OCI-LY1 (cell line): ENCODE measurements at regions not wholly inside any gene's neighbourhood (a gene's known extent, or its start where the extent isn't known, plus 50 kb on each side); places are given as distances from the start of the nearest gene placed in this dataset.

ENCODE experiments used
- H2AFZ ChIP-seq: fragments of 200-600 bp; sonication (generic), shearing (Covaris generic); 2 replicates; pipeline ENCODE4 v1.6.0; 2014; ENCODE audit warnings: antibody characterized with exemption, mild to moderate bottlenecking, low read length
- H3F3A ChIP-seq: fragments of 200-600 bp; sonication (generic), shearing (Covaris generic); 2 replicates; pipeline ENCODE4 v1.6.0; 2014; ENCODE audit warnings: mild to moderate bottlenecking, antibody characterized with exemption, low read length, moderate library complexity; ENCODE audit not compliant: insufficient read depth
- H3K27ac ChIP-seq: fragments of 200-600 bp; sonication (generic); 2 replicates; pipeline ENCODE4 v1.5.1; 2014; ENCODE audit warnings: low read length, mixed run types, mild to moderate bottlenecking, low read depth; ENCODE audit not compliant: poor library complexity, severe bottlenecking
- H3K27me3 ChIP-seq: fragments of 200-600 bp; sonication (generic); 2 replicates; pipeline ENCODE4 v1.6.0; 2014; ENCODE audit warnings: antibody characterized with exemption, mild to moderate bottlenecking, low read length, moderate library complexity; ENCODE audit not compliant: insufficient read depth
- H3K36me3 ChIP-seq: fragments of 200-600 bp; sonication (generic); 2 replicates; pipeline ENCODE4 v1.6.1; 2014; ENCODE audit warnings: mild to moderate bottlenecking, antibody characterized with exemption, low read length, moderate library complexity, mixed read lengths; ENCODE audit not compliant: insufficient read depth
- H3K4me1 ChIP-seq: fragments of 200-600 bp; sonication (generic); 2 replicates; pipeline ENCODE4 v1.5.1; 2014; ENCODE audit warnings: mild to moderate bottlenecking, low read length, moderate library complexity; ENCODE audit not compliant: insufficient read depth, severe bottlenecking
- H3K4me2 ChIP-seq: fragments of 200-600 bp; sonication (generic), shearing (Covaris generic); 2 replicates; pipeline ENCODE4 v1.6.1; 2014; ENCODE audit warnings: low read length
- H3K4me3 ChIP-seq: fragments of 200-600 bp; sonication (generic); 2 replicates; pipeline ENCODE4 v1.5.1; 2014; ENCODE audit warnings: low read length, low read depth, mild to moderate bottlenecking, mixed read lengths; ENCODE audit not compliant: poor library complexity, severe bottlenecking
- H3K79me2 ChIP-seq: fragments of 200-600 bp; shearing (Covaris generic); 2 replicates; pipeline ENCODE4 v1.6.1; 2016; ENCODE audit warnings: mixed run types, low read length, mixed read lengths; ENCODE audit not compliant: insufficient read depth
- H3K9ac ChIP-seq: fragments of 200-600 bp; sonication (generic), shearing (Covaris generic); 2 replicates; pipeline ENCODE4 v1.6.1; 2014; ENCODE audit warnings: mild to moderate bottlenecking, low read length, mixed read lengths
- H3K9me2 ChIP-seq: fragments of 200-600 bp; sonication (generic), shearing (Covaris generic); 2 replicates; pipeline ENCODE4 v1.6.1; 2014; ENCODE audit warnings: low read depth, mild to moderate bottlenecking, low read length, mixed read lengths
- H3K9me3 ChIP-seq: fragments of 200-600 bp; shearing (Covaris generic); 2 replicates; pipeline ENCODE4 v1.6.1; 2014; ENCODE audit warnings: low read length, mixed read lengths
- H4K20me1 ChIP-seq: fragments of 200-600 bp; sonication (generic), shearing (Covaris generic); 2 replicates; pipeline ENCODE4 v1.6.0; 2016; ENCODE audit warnings: mild to moderate bottlenecking, low read length; ENCODE audit not compliant: insufficient read depth
- EZH2 ChIP-seq: fragments of 200-600 bp; sonication (generic), shearing (Covaris generic); IDR thresholded peaks from 2 replicates; pipeline ENCODE4 v1.8.0; 2017; ENCODE audit warnings: borderline replicate concordance, mixed run types, mild to moderate bottlenecking, antibody characterized with exemption, low read length, moderate library complexity, mixed read lengths
- TF ChIP-seq, protein P1 (sequence below): fragments of 200-600 bp; sonication (generic), shearing (Covaris generic); IDR thresholded peaks from 2 replicates; pipeline ENCODE4 v1.5.1; 2017; ENCODE audit warnings: mild to moderate bottlenecking, antibody characterized with exemption, low read length, moderate library complexity, mixed read lengths

DNA sequence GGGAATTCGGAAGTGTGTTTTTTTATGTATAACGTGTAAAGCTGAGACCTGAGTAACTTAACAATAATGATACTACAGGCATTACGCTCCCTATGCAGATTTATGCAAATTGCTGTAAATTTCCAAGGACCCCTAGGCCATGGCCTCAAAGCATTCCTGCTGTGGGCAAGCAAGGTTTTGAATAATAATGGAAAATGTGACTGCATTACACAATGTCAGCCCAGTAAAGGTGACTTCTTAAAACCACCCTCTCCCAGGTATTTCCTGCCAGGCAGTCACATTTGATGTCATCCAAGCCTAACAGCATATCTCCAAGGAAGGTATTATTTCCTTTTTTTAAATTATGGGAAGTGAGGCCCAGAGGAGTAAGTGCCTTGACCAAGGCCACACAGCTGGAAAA lies 621.0 kb downstream of the BCL11B start:
- Histone ChIP-seq H3K27ac (no peak overlapping the region), H3K79me2 (no peaks in the 10 kb centered on the region), H3K9me3 (no peaks in the 10 kb centered on the region), H3K4me1 (no peaks in the 10 kb centered on the region), H3K4me2 (no peak overlapping the region), H4K20me1 (no peaks in the 10 kb centered on the region), H2AFZ (no peak overlapping the region), H3K27me3 (no peaks in the 10 kb centered on the region), H3K36me3 (no peaks in the 10 kb centered on the region), H3K9me2 (no peaks in the 10 kb centered on the region), H3K9ac (no peak overlapping the region), H3F3A (no peaks in the 10 kb centered on the region), H3K4me3 (no peak overlapping the region)
- no peak for TF ChIP-seq EZH2
- TF ChIP-seq, protein P1, sequence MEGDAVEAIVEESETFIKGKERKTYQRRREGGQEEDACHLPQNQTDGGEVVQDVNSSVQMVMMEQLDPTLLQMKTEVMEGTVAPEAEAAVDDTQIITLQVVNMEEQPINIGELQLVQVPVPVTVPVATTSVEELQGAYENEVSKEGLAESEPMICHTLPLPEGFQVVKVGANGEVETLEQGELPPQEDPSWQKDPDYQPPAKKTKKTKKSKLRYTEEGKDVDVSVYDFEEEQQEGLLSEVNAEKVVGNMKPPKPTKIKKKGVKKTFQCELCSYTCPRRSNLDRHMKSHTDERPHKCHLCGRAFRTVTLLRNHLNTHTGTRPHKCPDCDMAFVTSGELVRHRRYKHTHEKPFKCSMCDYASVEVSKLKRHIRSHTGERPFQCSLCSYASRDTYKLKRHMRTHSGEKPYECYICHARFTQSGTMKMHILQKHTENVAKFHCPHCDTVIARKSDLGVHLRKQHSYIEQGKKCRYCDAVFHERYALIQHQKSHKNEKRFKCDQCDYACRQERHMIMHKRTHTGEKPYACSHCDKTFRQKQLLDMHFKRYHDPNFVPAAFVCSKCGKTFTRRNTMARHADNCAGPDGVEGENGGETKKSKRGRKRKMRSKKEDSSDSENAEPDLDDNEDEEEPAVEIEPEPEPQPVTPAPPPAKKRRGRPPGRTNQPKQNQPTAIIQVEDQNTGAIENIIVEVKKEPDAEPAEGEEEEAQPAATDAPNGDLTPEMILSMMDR = no peak

DNA sequence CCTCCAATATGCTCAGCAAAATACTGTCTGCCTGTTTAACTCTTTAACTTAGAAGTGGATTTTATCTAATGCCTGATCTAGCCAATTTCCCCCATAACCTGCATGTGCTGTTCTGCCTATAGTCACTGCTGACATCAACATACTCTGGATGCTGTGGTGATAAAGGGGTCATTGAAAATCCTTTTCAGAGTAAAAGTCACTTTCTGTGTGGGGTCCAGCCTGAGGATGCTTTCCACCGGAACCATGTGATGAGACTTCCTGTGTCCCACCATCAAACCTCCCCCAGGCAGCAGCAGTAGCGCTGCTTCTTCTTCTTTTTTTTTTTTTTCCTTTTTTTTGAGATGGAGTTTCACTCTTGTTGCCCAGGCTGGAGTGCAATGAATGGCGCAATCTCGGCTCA lies 607.0 kb downstream of the BCL11B start:
- Histone ChIP-seq H3K9ac (no peak overlapping the region), H3K4me2 (no peak overlapping the region)
- TF ChIP-seq, protein P1 = no peak
- TF ChIP-seq EZH2 = no peak

DNA sequence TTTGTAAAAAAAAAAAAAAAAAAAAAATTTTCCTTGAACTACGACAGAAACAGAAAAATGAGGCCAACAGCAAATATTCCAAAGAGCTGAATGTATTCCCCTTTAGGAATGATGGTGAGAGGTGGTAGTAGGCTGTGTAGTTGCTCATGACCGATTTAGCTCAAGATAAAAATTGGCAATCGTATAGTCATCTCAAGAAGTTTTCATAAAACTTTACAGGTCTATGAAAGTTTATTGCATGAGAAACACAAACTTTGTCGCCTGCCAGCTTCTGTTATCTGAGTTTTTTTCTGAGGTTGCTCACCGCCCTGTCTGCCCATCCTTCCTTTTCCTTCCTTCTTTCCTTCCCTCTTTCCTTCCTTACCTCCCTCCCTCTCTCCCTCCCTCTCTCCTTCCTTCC lies 605.5 kb downstream of the BCL11B start:
- Histone ChIP-seq H3F3A (no peaks in the 10 kb centered on the region), H3K36me3 (no peaks in the 10 kb centered on the region), H2AFZ (no peak overlapping the region), H3K27ac (no peak overlapping the region), H3K4me1 (no peaks in the 10 kb centered on the region), H3K9me2 (no peaks in the 10 kb centered on the region), H3K4me3 (no peak overlapping the region), H3K9me3 (no peaks in the 10 kb centered on the region), H3K79me2 (no peaks in the 10 kb centered on the region), H4K20me1 (no peaks in the 10 kb centered on the region), H3K27me3 (no peaks in the 10 kb centered on the region), H3K4me2 (no peak overlapping the region), H3K9ac (no peak overlapping the region)
- no peak for TF ChIP-seq EZH2
- TF ChIP-seq, protein P1 = no peak

More for the DNA sequence above, 607.0 kb downstream of the BCL11B start:
- Histone ChIP-seq H3K79me2 (no peaks in the 10 kb centered on the region), H3K9me2 (no peaks in the 10 kb centered on the region), H2AFZ (no peak overlapping the region), H3K4me1 (no peaks in the 10 kb centered on the region), H3K27me3 (no peaks in the 10 kb centered on the region), H3K4me3 (no peak overlapping the region), H3K36me3 (no peaks in the 10 kb centered on the region), H4K20me1 (no peaks in the 10 kb centered on the region), H3K27ac (no peak overlapping the region), H3K9me3 (no peaks in the 10 kb centered on the region), H3F3A (no peaks in the 10 kb centered on the region)
